ENCODE measurements at regions not wholly inside any gene's neighbourhood (a gene's known extent, or its start where the extent isn't known, plus 50 kb on each side); places are given as distances from the start of the nearest gene placed in this dataset.

DNA sequence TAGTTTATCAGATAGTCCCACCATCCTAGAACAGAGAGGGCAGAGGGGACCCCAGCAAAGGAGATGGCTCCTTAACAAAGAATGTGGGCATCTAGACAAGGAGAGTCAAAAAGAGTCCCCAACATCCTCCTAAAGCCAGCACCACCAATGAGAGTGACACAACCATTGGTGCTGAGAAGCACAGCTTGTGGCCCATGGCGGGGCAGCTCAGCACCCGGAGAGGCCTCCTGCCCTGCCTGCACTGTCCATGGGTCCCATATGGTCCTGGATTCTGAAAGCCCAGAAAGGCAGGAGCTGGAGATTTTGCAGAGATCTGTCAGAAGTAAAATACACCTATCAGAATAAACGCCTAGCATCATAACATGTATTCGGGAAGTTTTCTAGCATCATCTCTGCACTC, 311.8 kb upstream of the ZNF32 start:
- Mint-ChIP-seq H3K36me3 (no peaks in the 10 kb centered on the region), H3K4me1 (peaks cover 4% of the 10 kb centered on the region), H3K9me3 (no peaks in the 10 kb centered on the region), H3K27ac (no peak overlapping the region), H3K4me3 (no peak overlapping the region), H3K27me3 (peaks cover 13% of the 10 kb centered on the region)
- no peak for ATAC-seq

DNA sequence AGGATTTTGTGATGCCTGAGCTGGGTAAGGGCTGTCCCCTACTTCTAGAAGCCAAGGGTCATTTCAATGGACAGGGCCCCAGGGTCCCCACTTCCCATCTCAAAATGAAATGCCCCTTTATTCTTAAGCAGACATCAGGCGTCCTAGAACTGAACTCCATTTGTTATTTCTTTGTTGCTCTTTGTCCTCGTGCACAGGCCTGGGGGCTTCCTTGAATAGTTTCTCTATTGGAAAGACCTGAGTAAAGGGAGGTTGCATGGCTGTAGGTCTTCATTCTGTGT, 311.4 kb upstream of the ZNF32 start:
- no peaks in the 10 kb centered on the region for H3K9me3 Mint-ChIP-seq
- H3K27ac Mint-ChIP-seq, result no peak overlapping the region
- H3K27me3 Mint-ChIP-seq, result peaks cover 13% of the 10 kb centered on the region
- no peak for ATAC-seq
- H3K4me3 Mint-ChIP-seq, result no peak overlapping the region
- peaks cover under 1% of the 10 kb centered on the region for H3K4me1 Mint-ChIP-seq
- no peaks in the 10 kb centered on the region for H3K36me3 Mint-ChIP-seq

DNA sequence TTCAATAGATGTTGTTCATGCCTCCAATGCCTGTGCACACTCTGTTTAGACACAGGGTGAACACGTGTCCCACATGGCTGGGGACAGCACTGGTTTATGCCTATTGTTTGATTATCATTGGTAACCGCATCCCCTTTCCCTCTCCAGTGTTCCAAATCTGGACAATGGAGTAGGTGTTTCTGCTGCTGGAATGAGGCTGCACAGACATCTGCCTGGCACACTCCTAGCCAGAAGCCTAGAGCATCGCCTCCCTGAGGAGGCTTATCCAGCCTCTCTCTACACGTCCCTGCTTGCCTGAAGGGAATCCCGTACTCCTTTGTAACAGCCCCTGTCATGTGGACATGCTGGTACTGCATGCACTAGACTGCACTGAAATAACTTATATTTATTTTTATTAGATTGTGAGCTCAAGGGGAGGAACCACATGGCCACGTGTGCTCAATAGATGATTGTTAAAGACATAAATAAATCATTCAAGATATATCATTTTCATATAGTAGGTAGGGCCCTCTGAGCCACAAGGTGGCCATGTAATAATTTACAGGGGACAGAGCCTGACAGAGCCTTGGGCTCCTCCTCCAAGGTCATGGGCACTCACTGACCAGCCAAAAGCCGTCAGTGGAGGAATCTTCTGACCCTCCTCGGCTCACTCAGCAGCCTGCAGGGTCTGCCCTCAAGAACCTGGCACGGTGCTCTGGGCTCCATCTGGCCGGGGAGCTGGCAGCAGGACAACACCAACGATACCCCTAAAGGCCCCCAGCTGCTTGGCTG, 310.9 kb upstream of the ZNF32 start:
- H3K27ac Mint-ChIP-seq, result no peak overlapping the region
- H3K36me3 Mint-ChIP-seq, result no peaks in the 10 kb centered on the region

DNA sequence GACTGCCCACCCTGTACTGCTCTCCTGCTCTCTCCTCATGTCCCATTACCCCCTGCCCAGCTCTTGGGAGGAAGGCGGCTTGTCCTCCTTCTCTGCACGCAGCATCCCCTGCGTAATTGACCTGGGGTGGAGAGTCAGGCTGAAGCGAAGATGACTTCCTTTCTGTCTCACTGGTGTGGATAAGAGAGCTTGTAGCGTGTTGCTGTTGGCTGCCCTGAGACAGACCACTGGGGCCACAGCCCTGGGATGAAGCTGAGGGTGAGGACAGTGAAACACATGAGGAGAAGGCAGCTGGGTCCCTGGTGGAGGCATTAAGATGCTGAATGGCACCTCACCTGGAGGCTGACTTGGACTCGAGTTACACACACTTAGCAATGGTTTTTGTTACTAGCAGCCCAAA, 310.3 kb upstream of the ZNF32 start:
- ATAC-seq, result no peak
- Mint-ChIP-seq H3K27ac (no peak overlapping the region), H3K27me3 (peaks cover 3% of the 10 kb centered on the region), H3K4me1 (no peaks in the 10 kb centered on the region), H3K36me3 (no peaks in the 10 kb centered on the region), H3K4me3 (no peak overlapping the region), H3K9me3 (no peaks in the 10 kb centered on the region)

More for the DNA sequence above, 310.9 kb upstream of the ZNF32 start:
- H3K9me3 Mint-ChIP-seq, result no peaks in the 10 kb centered on the region
- H3K4me1 Mint-ChIP-seq, result no peaks in the 10 kb centered on the region
- H3K27me3 Mint-ChIP-seq, result peaks cover 9% of the 10 kb centered on the region
- no peak for ATAC-seq
- no peak overlapping the region for H3K4me3 Mint-ChIP-seq

DNA sequence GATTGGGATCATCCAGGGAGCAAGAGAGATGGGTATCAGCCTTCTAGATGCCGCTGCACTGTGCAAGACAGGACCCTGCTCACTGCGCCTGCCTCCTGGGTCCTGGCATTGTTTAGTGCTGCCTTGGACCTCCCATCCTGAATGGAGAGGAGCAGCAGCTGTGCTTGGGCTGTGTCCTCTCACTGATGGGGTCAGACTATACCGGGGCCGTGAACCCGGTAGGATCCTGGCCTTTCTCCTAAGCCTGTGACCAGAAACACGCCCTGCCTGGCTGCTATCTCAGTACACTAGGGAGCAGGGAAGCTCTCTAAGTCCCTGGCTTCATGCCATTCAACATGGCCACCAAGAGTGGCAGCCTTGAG, 309.4 kb upstream of the ZNF32 start:
- H3K4me1 Mint-ChIP-seq, result no peaks in the 10 kb centered on the region
- no peaks in the 10 kb centered on the region for H3K27me3 Mint-ChIP-seq
- H3K36me3 Mint-ChIP-seq, result no peaks in the 10 kb centered on the region
- no peak overlapping the region for H3K4me3 Mint-ChIP-seq
- peak; percentile 4 for ATAC-seq
- no peak overlapping the region for H3K27ac Mint-ChIP-seq
- H3K9me3 Mint-ChIP-seq, result peaks cover 3% of the 10 kb centered on the region

DNA sequence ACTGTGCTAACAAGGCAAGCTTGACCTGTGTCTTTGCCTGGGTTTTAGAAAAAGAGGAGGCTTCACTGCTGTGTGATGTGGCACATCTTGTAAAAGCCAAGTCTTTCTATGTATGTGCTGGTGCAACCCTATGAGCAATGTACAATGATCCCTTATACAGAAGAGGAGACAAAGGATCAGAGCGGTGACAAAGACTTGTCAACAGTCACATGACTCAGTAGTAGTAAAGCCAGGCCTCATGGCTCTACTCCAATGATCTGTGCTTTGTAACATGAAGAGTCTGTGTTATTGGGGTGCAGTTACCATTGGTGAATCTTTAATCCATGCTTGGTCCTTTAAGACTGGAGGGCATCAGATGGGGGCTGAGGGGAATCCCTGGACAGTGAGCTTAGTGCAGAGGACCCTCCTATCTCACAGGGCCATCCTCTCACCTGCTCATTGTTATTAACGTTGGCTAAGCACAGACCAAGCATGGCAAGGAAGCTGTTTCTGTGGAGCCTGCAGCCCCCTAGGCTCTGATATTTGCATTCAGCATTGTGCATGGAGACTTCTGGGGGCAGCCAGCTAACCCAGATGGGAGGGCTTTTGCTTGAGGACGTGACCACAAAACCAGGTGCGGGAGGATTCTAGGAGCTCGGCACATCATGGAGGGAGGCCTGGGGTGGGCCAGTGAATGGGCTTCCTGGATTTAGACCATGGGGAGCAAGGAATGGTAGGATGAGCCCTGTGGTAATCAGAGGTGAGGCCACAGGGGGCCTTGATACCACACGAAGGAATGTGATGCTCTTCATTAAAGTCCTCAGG, 308.8 kb upstream of the ZNF32 start:
- no peaks in the 10 kb centered on the region for H3K36me3 Mint-ChIP-seq
- H3K4me3 Mint-ChIP-seq, result no peak overlapping the region
- ATAC-seq, result no peak
- H3K27me3 Mint-ChIP-seq, result no peaks in the 10 kb centered on the region
- H3K4me1 Mint-ChIP-seq, result no peaks in the 10 kb centered on the region
- H3K9me3 Mint-ChIP-seq, result peaks cover 7% of the 10 kb centered on the region
- no peak overlapping the region for H3K27ac Mint-ChIP-seq

DNA sequence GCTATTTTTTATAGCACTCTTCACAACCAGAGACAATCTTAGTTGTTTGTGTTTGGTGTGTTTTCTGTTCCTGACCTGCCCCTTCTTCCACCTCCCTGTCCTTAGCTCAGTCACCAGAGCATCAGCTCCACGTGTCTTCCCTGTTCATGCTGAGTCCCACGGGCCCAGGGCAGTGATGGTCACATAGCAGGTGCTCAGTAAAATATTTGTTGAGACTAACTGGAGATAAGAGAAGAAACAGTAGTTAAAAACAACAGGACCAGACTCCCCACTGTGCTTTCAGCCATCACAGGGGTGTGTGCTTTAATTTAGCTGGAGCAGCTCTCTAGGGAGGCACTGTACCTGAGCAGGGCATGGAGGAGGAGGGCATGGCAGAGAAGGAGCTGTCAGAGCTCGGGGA, 307.3 kb upstream of the ZNF32 start:
- peaks cover 11% of the 10 kb centered on the region for H3K9me3 Mint-ChIP-seq
- no peaks in the 10 kb centered on the region for H3K36me3 Mint-ChIP-seq
- H3K4me3 Mint-ChIP-seq, result no peak overlapping the region
- no peaks in the 10 kb centered on the region for H3K4me1 Mint-ChIP-seq
- no peak for ATAC-seq
- H3K27ac Mint-ChIP-seq, result no peak overlapping the region
- H3K27me3 Mint-ChIP-seq, result no peaks in the 10 kb centered on the region

DNA sequence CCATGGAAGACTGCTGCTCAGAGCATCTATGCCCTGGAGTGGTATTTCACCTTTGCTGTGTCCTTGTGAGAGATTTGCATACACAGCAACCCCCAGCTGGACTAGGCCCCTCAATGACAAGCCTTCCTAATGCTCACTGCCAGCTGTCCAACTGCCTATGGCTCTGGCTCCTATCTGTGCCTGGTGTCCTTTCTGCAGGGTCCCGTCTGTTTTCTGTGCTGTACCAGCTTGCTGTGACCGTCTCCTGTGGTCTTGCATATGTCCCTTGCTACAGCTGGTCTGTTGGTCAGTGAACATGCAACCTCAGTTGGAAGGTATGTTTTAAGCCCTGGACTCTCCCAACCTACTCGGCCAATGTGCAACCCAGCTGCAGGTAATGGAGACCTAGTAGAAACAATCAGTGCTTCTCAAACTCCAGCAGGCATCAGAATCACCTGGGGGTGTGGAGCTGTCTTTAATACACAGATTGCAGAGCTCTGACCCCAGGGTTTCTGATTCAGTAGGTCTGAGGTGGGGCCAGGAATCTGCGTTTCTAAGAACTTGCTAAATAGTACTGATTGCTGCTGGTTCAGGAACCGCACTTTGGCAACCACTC, 306.4 kb upstream of the ZNF32 start:
- no peak for ATAC-seq
- H3K9me3 Mint-ChIP-seq, result peaks cover 11% of the 10 kb centered on the region
- H3K4me1 Mint-ChIP-seq, result no peaks in the 10 kb centered on the region
- H3K4me3 Mint-ChIP-seq, result no peak overlapping the region
- no peak overlapping the region for H3K27ac Mint-ChIP-seq
- no peaks in the 10 kb centered on the region for H3K36me3 Mint-ChIP-seq
- no peaks in the 10 kb centered on the region for H3K27me3 Mint-ChIP-seq

DNA sequence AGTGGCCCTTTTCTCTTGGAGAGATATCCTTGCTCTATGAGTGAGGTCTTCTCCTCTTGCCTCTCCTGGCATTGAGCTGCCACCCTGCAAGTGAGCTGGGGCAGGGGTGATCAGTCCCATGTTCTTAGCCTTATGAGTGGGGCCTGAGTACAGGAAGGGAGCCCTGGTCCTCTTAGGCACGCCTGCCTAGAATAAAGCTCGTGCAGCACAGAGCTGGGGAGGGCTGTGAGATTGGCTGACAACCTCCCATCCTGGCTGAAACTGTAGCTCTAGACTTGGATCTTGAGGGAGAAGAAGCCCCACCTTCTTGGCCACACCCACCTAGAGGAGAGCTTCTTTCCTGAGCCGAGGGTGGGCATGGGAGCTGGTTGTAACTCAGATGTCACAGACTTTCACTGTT, 305.0 kb upstream of the ZNF32 start:
- Mint-ChIP-seq H3K36me3 (no peaks in the 10 kb centered on the region), H3K27ac (no peak overlapping the region), H3K9me3 (peaks cover 14% of the 10 kb centered on the region), H3K4me1 (no peaks in the 10 kb centered on the region), H3K27me3 (no peaks in the 10 kb centered on the region), H3K4me3 (no peak overlapping the region)
- no peak for ATAC-seq

DNA sequence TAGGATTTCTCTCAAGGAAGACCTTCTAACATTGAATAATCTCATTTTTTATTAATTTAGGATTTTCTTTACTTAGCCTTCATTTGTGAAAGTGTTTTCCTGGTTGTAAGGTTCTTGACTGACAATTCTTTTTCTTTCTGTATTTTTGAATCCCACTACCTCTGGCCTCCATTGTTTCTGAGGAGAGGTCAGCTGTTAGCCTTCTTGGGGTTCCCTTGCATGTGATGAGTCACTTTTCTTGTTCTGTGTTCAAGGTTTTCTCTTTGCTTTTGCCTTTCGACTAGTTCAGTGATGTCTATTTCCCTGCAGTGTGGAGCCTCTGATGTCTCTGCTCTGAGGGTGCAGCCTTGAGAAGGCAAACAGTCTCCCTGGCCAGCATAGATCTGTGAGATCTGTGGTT, 304.1 kb upstream of the ZNF32 start:
- ATAC-seq, result no peak
- Mint-ChIP-seq H3K36me3 (no peaks in the 10 kb centered on the region), H3K4me3 (no peak overlapping the region), H3K27me3 (no peaks in the 10 kb centered on the region), H3K4me1 (no peaks in the 10 kb centered on the region), H3K9me3 (peaks cover 14% of the 10 kb centered on the region), H3K27ac (no peak overlapping the region)

DNA sequence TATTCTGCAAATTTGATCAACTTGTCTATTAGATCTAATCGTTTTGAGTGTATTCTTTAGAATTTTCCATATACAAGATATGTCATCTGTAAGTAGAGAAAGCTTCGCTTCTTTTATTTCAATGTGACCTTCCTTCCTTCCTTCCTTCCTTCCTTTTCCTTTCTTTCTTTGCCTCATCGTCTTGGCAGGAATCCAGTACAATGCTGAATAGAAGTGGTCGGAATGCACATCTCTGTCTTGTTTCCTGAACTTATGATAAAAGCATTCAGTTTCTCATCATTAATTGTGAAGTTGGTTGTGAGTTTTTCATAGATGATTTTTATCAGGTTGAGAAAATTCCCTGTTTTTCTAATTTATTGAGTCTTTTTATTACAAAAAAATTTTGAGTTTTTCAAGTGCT, 300.7 kb upstream of the ZNF32 start:
- Mint-ChIP-seq H3K4me3 (no peak overlapping the region), H3K27ac (no peak overlapping the region), H3K36me3 (no peaks in the 10 kb centered on the region), H3K9me3 (peaks cover 17% of the 10 kb centered on the region), H3K4me1 (no peaks in the 10 kb centered on the region), H3K27me3 (no peaks in the 10 kb centered on the region)
- no peak for ATAC-seq

DNA sequence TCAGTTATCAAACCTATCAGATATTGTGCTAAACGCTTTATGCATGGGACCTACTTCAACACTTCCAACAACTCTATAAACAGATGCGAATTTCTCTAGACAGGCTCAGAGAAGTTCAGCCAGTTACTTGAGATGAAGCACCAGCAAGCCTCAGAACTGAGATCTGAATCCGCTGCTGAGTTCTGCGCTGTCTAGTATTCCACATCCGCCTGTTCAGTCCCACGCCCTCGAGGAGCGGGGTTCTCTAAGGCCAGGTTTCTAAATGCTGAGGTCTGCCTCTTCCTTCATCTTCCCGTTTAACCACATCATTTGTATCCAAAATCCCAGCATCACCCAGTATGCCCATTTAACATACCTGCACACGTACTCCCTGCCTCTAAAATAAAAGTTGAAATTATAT, 297.8 kb upstream of the ZNF32 start:
- Mint-ChIP-seq H3K27me3 (no peaks in the 10 kb centered on the region), H3K4me1 (no peaks in the 10 kb centered on the region), H3K9me3 (peaks cover 8% of the 10 kb centered on the region), H3K36me3 (no peaks in the 10 kb centered on the region), H3K27ac (no peak overlapping the region), H3K4me3 (no peak overlapping the region)
- ATAC-seq, result no peak

DNA sequence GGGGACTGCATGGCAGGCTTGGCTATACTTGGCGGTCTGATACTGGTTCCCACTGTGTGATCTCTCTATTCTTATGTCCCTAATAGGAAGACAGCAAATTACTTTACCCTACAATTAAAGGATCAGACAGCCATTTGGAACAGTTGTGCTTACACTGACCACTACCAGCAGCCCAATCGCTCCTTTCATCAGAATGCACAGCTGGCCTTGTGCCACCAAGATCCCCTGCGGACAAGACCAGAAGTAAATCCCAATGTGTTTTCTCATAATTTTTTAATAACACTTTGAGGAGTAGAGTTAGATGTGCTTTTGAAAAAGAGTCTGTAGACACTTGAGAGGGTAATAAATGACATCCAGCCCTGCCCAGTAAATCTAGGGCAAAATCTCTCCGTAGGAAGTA, 297.2 kb upstream of the ZNF32 start:
- H3K36me3 Mint-ChIP-seq, result no peaks in the 10 kb centered on the region
- no peak for ATAC-seq
- peaks cover 7% of the 10 kb centered on the region for H3K9me3 Mint-ChIP-seq
- no peak overlapping the region for H3K4me3 Mint-ChIP-seq
- no peak overlapping the region for H3K27ac Mint-ChIP-seq
- H3K4me1 Mint-ChIP-seq, result no peaks in the 10 kb centered on the region
- no peaks in the 10 kb centered on the region for H3K27me3 Mint-ChIP-seq

DNA sequence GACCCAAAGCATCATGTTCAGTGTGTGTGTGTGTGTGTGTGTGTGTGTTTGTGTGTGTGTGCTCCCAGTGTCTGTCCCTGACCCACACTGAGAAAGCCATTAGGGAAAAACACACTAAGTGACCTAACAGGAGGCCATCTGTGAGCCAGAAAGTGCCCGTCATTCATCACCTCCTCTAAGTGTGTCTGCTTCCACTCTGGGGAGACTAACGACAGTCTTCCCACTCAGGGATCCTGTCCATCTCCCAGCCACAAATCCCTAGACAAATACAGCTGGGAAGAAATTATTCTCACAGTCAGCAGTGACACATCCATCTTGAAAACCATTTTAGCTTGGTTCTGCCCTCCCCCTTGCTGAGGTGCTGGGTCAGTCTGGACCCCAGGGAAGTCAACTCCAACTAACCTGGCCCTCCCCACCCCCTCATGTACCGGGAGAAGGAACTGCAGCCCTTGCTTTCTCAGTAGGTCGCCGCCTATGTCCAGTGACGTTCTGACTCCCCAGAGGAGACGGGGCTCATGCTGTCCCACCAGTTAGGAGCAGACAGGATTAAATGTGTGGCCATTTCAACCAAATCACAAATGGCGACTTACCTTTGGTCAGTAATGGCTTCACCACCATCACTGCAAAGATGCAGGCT, 296.5 kb upstream of the ZNF32 start:
- H3K4me3 Mint-ChIP-seq, result no peak overlapping the region
- H3K27me3 Mint-ChIP-seq, result no peaks in the 10 kb centered on the region
- no peak overlapping the region for H3K27ac Mint-ChIP-seq
- H3K9me3 Mint-ChIP-seq, result peaks cover 7% of the 10 kb centered on the region
- H3K4me1 Mint-ChIP-seq, result no peaks in the 10 kb centered on the region
- H3K36me3 Mint-ChIP-seq, result no peaks in the 10 kb centered on the region
- no peak for ATAC-seq

DNA sequence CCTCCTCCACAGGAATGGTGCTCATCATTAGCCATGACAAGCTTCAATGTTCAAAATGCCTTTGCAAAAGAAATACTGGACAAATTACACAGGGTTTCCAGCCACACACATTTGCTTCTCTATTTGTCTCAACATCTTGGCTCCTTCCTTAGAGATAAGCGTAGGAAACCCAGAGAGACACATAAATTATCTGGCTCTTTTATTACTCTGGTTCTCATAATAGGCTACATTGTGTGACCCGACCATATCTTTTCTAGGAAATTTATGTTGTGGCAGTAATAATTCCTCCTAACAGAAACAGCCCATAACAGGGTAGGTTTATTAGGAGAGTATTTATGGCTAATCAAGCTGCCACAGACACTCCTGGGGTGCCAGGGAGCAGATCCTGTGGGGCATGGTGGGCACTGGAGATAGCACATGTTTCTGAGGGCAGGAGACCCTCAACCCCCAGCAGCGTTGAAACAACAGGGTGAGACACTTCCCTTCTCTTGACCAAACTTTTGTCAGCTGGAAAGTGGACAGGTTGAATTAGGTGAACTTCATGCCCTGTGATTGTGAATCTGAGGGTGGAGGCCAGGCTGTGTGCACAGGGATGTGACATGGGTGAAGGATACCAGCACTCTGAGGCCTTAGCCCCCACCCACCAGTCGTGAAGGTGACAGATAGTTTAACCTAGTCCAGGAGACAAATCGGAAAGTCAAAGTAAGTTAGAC, 295.9 kb upstream of the ZNF32 start:
- no peaks in the 10 kb centered on the region for H3K36me3 Mint-ChIP-seq
- H3K4me1 Mint-ChIP-seq, result peaks cover 6% of the 10 kb centered on the region
- H3K27me3 Mint-ChIP-seq, result no peaks in the 10 kb centered on the region
- ATAC-seq, result no peak
- H3K4me3 Mint-ChIP-seq, result no peak overlapping the region
- H3K9me3 Mint-ChIP-seq, result peaks cover 3% of the 10 kb centered on the region
- H3K27ac Mint-ChIP-seq, result no peak overlapping the region
